Mesodermal cell (in vitro differentiated cells): ENCODE measurements at regions not wholly inside any gene's neighbourhood (a gene's known extent, or its start where the extent isn't known, plus 50 kb on each side); places are given as distances from the start of the nearest gene placed in this dataset.

Source experiments
- H3K27ac ChIP-seq: 2 replicates; pipeline ENCODE4 v1.7.0; 2013; ENCODE audit warnings: mild to moderate bottlenecking, low read depth, low read length, moderate library complexity; ENCODE audit not compliant: severe bottlenecking
- H3K36me3 ChIP-seq: 2 replicates; pipeline ENCODE4 v1.7.1; 2013; ENCODE audit warnings: mild to moderate bottlenecking, low read length, moderate library complexity; ENCODE audit not compliant: control insufficient read depth, insufficient read depth
- H3K4me1 ChIP-seq: one replicate; pipeline ENCODE4 v1.7.1; 2013; ENCODE audit warnings: mild to moderate bottlenecking, low read length; ENCODE audit not compliant: insufficient read depth, control insufficient read depth, poor library complexity, severe bottlenecking
- H3K4me3 ChIP-seq: 2 replicates; pipeline ENCODE4 v1.7.0; 2013; ENCODE audit warnings: low read length, control low read depth, mild to moderate bottlenecking; ENCODE audit not compliant: insufficient read depth, poor library complexity, severe bottlenecking; ENCODE audit errors: extremely low read depth
- H3K9me3 ChIP-seq: 2 replicates; pipeline ENCODE4 v1.7.1; 2013; ENCODE audit warnings: mild to moderate bottlenecking, low read length, moderate library complexity; ENCODE audit not compliant: control insufficient read depth
- WGBS, 2 experiments: methylation state at CpG; one replicate each; pipeline ENCODE4 v1.1.5; 2013; ENCODE audit warnings: missing lambda C conversion rate in 2 of 2; ENCODE audit not compliant: insufficient coverage in 2 of 2; 5-methylcytosine and 5-hydroxymethylcytosine counted together

DNA sequence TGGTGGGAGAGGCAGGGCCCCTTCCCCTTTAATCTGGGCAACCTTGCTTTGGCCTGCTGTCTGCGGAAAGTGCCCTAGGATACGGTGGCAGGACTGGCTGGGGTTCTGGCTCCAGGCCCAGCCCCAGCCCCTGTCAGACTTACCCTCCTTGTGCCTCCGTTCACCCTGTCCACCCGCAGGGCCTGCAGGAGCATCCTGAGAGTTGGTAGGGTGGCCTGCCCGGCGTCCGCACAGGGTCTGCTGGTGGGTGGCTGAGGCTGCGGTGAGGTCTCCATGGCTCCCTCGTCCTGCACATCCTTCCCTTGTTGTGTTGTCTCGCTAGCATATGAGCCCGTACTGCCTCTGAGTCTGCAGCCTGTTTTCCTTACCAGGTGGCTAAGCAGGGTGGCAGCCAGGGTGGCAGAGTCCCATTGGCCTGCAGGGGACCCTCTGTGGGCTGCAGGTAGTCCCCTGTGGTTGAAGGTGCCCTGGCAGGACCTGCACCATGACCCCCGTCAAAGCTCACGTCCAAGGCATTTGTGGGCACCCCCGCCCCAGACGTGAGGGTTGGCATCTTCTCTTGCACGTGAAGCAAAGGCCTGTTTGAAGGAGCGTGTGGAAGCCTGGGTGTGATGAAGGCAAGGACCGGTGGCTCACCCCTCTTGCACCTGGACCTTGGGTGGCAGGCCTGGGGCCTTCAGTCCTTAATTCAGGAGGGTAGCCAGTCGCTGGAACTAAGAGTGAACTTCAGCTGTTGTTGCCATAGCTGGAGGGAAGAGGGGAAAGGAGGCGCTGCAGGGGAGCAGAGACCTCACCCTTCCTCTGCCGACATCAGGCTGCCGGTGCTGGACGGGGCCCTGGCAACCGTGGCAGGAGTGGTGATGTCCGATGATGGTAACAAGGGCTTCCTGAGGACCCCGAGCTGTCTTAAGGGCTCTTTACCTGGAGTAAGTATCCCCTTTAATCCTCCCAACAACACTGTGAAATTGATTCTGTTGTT is 293.7 kb downstream of the SEC14L1 start:
- H3K27ac ChIP-seq, result peak overlapping the region; percentile 64
- peaks cover 76% of the 10 kb centered on the region for H3K4me1 ChIP-seq
- WGBS, 2 experiments, result 88 to 93% methylated on average over 22 to 26 of the region's 26 CpGs

GRCh38 chr17:77435272-77436057 is 294.7 kb downstream of the SEC14L1 start:
- 55 to 67% methylated on average over 16 to 21 of the region's 24 CpGs for WGBS, 2 experiments
- no peaks in the 10 kb centered on the region for H3K9me3 ChIP-seq
- peaks cover 74% of the 10 kb centered on the region for H3K4me1 ChIP-seq
- H3K4me3 ChIP-seq, result no peak overlapping the region
- H3K27ac ChIP-seq, result peak overlapping the region; percentile 81
- H3K36me3 ChIP-seq, result peaks cover 15% of the 10 kb centered on the region

More for the DNA sequence above, 293.7 kb downstream of the SEC14L1 start:
- peaks cover 15% of the 10 kb centered on the region for H3K36me3 ChIP-seq
- H3K9me3 ChIP-seq, result no peaks in the 10 kb centered on the region
- no peak overlapping the region for H3K4me3 ChIP-seq

DNA sequence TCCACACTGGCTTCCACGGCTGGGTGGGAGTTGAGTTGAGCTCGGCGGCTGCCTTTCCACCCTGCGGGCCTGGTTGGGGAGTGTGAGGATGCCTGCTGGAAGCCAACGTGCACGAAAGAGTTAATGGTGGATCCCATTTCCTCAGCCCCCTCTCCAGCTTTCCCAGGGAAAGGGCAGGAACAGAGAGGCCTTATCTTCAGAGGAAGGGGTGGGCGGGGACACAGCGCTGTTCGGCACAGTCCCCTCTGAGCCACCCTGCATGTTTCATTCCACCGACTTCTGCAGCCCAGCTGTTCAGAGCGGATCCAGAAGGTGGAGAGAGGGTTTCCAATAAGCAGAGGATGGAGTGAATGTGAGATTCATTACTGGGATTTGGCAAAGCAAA is 295.3 kb downstream of the SEC14L1 start:
- H3K27ac ChIP-seq, result peak overlapping the region; percentile 81

GRCh38 chr17:77436481-77436880 is 295.7 kb downstream of the SEC14L1 start:
- Histone ChIP-seq H3K4me1 (peaks cover 81% of the 10 kb centered on the region), H3K9me3 (no peaks in the 10 kb centered on the region), H3K27ac (peak overlapping the region; percentile 81), H3K4me3 (peak overlapping the region; percentile 19), H3K36me3 (peaks cover 24% of the 10 kb centered on the region)
- 30 to 66% methylated on average over 6 to 9 of the region's 11 CpGs for WGBS, 2 experiments

More for the DNA sequence above, 295.3 kb downstream of the SEC14L1 start:
- H3K4me3 ChIP-seq, result peak overlapping the region; percentile 19
- H3K36me3 ChIP-seq, result peaks cover 19% of the 10 kb centered on the region
- 3 to 9% methylated on average over 5 to 7 of the region's 11 CpGs for WGBS, 2 experiments
- H3K4me1 ChIP-seq, result peaks cover 76% of the 10 kb centered on the region
- no peaks in the 10 kb centered on the region for H3K9me3 ChIP-seq

GRCh38 chr17:77437017-77437416 is 296.2 kb downstream of the SEC14L1 start:
- H3K9me3 ChIP-seq, result no peaks in the 10 kb centered on the region
- 96 to 100% methylated on average over 1 to 3 of the region's 10 CpGs for WGBS, 2 experiments
- no peak overlapping the region for H3K4me3 ChIP-seq
- H3K4me1 ChIP-seq, result peaks cover 82% of the 10 kb centered on the region
- peak overlapping the region; percentile 81 for H3K27ac ChIP-seq
- H3K36me3 ChIP-seq, result peaks cover 26% of the 10 kb centered on the region

DNA sequence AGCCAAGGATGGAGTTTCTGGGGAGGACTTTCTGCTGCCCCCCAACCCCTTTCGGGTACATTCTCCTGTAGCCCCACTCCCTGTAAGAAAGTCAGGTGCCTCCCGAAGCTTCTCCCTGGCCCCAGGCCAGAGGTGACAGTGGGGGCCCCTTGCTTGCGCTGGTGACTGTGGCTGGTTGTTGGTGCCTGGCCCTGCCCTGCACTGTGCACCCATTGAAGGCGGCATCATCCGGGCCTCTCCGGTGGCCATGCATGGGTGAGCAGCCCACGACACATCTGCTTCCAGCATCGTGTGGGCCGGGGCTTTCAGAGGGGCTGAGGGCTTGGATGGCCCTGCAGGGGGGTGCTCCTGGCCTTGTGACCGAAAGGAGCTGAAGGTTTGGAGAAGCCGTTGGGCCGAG is 297.0 kb downstream of the SEC14L1 start:
- 90 to 91% methylated on average over 12 of the region's 12 CpGs for WGBS, 2 experiments
- peaks cover 26% of the 10 kb centered on the region for H3K36me3 ChIP-seq
- no peak overlapping the region for H3K27ac ChIP-seq
- peaks cover 74% of the 10 kb centered on the region for H3K4me1 ChIP-seq
- H3K4me3 ChIP-seq, result no peak overlapping the region
- no peaks in the 10 kb centered on the region for H3K9me3 ChIP-seq

DNA sequence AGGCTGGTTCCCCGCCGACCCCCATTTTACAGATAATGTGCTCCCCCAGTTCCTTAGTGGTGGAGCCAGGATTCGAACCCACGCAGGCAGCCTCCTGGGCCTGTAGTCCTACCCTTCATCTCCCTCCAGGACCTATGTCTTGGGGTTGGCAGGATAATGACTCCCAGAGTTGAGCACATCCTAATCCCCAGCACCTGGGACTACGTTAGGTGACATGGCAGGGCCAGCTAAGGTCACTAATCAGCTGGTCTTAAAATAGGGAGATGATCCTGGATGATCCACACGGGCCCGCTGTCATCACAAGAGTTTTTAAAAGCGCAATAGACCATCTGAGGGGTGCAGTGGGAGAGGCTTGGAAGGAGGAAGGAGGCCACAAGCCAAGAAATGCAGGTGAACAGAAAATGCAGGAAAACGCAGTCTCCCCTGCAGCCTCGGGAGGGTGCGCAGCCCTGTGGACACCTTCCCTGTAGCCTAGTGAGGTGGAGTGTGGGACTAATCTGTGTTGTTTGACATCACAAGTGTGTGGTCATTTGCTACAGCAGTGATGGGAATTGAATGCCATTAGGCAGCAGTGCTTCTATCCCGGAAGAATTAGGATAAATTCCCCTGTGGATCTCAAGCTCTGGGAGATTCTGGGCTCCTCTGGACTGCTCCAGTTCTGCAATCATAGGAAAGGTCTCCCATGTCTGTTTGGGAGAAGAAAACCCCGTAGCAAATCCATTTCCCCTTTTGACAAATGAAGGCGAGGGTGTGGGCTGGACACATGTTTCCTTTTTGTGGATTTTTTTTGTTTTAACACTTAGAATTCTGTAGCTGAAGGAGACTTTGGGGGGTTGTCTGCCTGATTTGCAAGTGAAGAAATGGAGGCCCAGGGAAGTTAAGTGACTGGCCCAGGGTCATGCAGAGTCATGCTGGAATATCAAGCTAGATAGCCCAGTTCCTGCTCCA is 297.7 kb downstream of the SEC14L1 start:
- Histone ChIP-seq H3K4me3 (no peak overlapping the region), H3K36me3 (peaks cover 26% of the 10 kb centered on the region), H3K4me1 (peaks cover 67% of the 10 kb centered on the region), H3K27ac (no peak overlapping the region), H3K9me3 (no peaks in the 10 kb centered on the region)
- 94 to 97% methylated on average over 9 to 10 of the region's 14 CpGs for WGBS, 2 experiments

- Histone ChIP-seq H3K4me3 (no peak overlapping the region), H3K27ac (no peak overlapping the region), H3K9me3 (no peaks in the 10 kb centered on the region), H3K4me1 (peaks cover 63% of the 10 kb centered on the region), H3K36me3 (peaks cover 24% of the 10 kb centered on the region)
- 90 to 92% methylated on average over 13 of the region's 15 CpGs for WGBS, 2 experiments
These were observed 298.6 kb downstream of the SEC14L1 start for GRCh38 chr17:77439189-77440018.

GRCh38 chr17:77440560-77440981 is 299.8 kb downstream of the SEC14L1 start:
- H3K4me1 ChIP-seq, result peaks cover 59% of the 10 kb centered on the region

More at GRCh38 chr17:77440560-77440981, 299.8 kb downstream of the SEC14L1 start:
- H3K9me3 ChIP-seq, result no peaks in the 10 kb centered on the region
- H3K4me3 ChIP-seq, result no peak overlapping the region
- WGBS, 2 experiments, result 95 to 99% methylated on average over 4 to 12 of the region's 12 CpGs
- peak overlapping the region; percentile 41 for H3K27ac ChIP-seq
- peaks cover 28% of the 10 kb centered on the region for H3K36me3 ChIP-seq
